ENCODE measurements at regions not wholly inside any gene's neighbourhood (a gene's known extent, or its start where the extent isn't known, plus 50 kb on each side); places are given as distances from the start of the nearest gene placed in this dataset.

DNA sequence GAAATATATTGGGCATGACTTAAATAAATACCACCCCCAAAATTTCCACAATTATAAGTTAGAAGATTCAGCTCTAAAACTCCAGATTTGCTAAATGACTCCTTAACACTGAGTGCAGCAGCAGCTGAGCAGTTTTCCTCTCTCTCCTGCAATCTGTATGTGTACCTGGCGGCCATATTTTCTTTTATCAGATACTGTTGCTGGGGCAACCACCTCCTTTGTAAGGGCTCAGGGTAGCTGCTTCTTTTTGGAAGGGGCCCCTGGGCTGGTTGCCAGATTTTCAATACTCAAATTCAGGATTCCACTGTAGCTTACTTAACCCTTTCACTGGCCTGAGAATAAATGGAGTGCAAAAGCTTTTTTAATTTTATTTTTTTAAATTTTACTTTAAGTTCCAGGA, 197.0 kb downstream of the TAF11L14 start:
- TF ChIP-seq, protein P1, sequence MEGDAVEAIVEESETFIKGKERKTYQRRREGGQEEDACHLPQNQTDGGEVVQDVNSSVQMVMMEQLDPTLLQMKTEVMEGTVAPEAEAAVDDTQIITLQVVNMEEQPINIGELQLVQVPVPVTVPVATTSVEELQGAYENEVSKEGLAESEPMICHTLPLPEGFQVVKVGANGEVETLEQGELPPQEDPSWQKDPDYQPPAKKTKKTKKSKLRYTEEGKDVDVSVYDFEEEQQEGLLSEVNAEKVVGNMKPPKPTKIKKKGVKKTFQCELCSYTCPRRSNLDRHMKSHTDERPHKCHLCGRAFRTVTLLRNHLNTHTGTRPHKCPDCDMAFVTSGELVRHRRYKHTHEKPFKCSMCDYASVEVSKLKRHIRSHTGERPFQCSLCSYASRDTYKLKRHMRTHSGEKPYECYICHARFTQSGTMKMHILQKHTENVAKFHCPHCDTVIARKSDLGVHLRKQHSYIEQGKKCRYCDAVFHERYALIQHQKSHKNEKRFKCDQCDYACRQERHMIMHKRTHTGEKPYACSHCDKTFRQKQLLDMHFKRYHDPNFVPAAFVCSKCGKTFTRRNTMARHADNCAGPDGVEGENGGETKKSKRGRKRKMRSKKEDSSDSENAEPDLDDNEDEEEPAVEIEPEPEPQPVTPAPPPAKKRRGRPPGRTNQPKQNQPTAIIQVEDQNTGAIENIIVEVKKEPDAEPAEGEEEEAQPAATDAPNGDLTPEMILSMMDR (IDR thresholded peaks at IDR 0.05): no peak
- Histone ChIP-seq H3K4me1 (ENCODE audit: control insufficient read depth in 1 of 2, insufficient read depth in 1 of 2, low read depth in 1 of 2, low read length in 1 of 2) (no peaks in the 10 kb centered on the region), H3K27ac (no peak overlapping the region), H3K9me3 (no peaks in the 10 kb centered on the region), H3K36me3 (no peaks in the 10 kb centered on the region), H3K27me3 (no peaks in the 10 kb centered on the region), H3K4me3 (ENCODE audit: low read depth in 1 of 2, low read length in 1 of 2) (no peak overlapping the region)

DNA sequence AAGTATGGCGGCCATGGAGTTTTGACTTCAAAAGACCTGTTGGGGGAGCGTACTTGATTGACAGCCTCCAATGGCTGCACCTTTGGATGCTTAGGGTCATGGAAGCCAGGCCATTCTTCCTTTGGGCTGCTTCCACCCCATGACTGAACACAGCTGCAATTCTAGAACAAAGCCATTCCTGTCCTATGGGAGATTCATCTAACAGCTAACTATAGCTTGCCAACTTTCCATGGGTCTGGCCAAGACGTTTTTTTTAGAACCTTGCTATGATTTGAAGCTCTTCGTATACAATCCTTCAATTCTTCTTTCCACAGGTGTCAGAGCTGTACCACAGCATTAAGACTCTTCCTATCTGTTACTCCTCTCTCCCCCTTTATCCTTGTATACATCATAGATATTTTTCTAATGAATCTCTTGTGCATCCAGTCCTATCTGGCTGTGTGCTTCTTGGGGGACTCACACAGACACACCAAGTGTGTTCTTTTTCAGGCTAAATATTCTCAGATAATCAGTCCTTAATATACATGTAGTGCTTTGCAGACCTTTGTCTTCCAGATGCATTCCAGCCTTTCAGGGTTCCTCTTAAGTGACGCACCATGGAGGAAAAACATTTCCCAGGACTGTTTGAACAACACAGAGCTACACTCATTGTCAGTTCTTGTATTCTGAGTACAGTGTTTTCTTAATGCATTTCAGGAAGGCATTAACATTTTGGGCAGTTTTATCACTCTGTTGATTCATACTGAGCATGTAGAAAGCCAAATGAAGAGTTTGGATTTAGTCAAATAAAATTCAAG, 198.9 kb downstream of the TAF11L14 start:
- H3K36me3 ChIP-seq: no peaks in the 10 kb centered on the region
- no peaks in the 10 kb centered on the region for H3K9me3 ChIP-seq
- H3K27me3 ChIP-seq: no peaks in the 10 kb centered on the region
- no peak overlapping the region for H3K4me3 ChIP-seq (ENCODE audit: low read depth in 1 of 2, low read length in 1 of 2)
- no peak overlapping the region for H3K27ac ChIP-seq
- TF ChIP-seq, protein P1 (IDR thresholded peaks at IDR 0.05): no peak
- no peaks in the 10 kb centered on the region for H3K4me1 ChIP-seq (ENCODE audit: control insufficient read depth in 1 of 2, insufficient read depth in 1 of 2, low read depth in 1 of 2, low read length in 1 of 2)

DNA sequence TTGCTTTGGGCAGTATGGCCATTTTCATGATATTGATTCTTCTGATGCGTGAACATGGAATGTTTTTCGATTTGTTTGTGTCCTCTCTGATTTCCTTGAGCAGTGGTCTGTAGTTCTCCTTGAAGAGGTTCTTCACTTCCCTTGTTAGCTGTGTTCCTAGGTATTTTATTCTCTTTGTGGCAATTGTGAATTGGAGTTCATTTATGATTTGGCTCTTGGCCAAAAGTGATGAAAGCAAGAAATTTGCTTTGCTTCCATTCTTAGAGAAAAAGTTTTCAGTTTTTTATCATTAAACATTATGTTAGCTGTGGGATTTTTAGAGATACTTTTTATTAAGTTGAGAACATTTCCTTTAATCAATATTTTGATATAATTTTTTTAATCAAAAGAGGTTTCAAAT, 203.5 kb downstream of the TAF11L14 start:
- Histone ChIP-seq H3K27me3 (no peaks in the 10 kb centered on the region), H3K4me1 (ENCODE audit: control insufficient read depth in 1 of 2, insufficient read depth in 1 of 2, low read depth in 1 of 2, low read length in 1 of 2) (no peaks in the 10 kb centered on the region), H3K27ac (no peak overlapping the region), H3K36me3 (no peaks in the 10 kb centered on the region), H3K4me3 (ENCODE audit: low read depth in 1 of 2, low read length in 1 of 2) (no peak overlapping the region), H3K9me3 (no peaks in the 10 kb centered on the region)
- TF ChIP-seq, protein P1 (IDR thresholded peaks at IDR 0.05): no peak

DNA sequence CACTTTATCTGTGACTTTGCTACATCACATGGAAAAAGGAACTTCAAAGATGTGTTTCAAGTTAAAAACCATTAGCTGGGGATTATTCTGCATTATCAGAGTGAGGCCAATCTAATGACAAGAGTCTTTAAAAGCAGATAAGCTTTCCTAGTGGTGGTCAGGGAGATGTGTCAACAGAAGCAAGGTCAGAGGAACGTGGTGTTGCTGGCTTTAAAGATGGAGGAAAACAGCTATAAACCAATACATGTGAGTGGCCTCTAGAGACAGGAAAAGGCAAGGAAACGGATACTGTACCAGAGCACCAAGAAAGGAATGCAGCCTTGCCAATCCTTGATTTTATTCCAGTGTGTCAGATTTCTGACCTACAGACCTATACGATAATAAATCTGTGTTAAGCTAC, 204.2 kb downstream of the TAF11L14 start:
- Histone ChIP-seq H3K27ac (no peak overlapping the region), H3K4me1 (ENCODE audit: control insufficient read depth in 1 of 2, insufficient read depth in 1 of 2, low read depth in 1 of 2, low read length in 1 of 2) (no peaks in the 10 kb centered on the region), H3K4me3 (ENCODE audit: low read depth in 1 of 2, low read length in 1 of 2) (no peak overlapping the region), H3K27me3 (no peaks in the 10 kb centered on the region), H3K36me3 (no peaks in the 10 kb centered on the region), H3K9me3 (no peaks in the 10 kb centered on the region)
- TF ChIP-seq, protein P1 (IDR thresholded peaks at IDR 0.05): no peak

DNA sequence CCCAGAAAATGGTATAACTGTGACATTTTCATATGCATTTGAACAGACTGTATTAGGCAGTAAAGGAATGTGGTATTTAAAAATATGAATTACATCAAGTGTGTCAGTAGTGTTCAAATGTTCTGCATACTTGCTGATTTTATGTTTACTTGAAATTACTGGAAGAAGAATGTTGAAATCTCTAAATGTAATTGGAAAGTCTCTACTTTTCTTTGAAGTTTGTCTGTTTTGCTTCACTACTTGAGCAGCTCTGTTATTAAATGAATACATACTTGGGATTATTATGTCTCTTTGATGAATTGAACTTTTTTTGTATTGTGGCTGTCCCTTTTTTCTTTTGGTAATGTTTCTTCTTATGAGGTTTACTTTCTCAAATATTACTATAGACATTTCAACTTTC, 205.6 kb downstream of the TAF11L14 start:
- Histone ChIP-seq H3K4me3 (ENCODE audit: low read depth in 1 of 2, low read length in 1 of 2) (no peak overlapping the region), H3K36me3 (no peaks in the 10 kb centered on the region), H3K27ac (no peak overlapping the region), H3K9me3 (no peaks in the 10 kb centered on the region), H3K4me1 (ENCODE audit: control insufficient read depth in 1 of 2, insufficient read depth in 1 of 2, low read depth in 1 of 2, low read length in 1 of 2) (no peaks in the 10 kb centered on the region), H3K27me3 (no peaks in the 10 kb centered on the region)
- TF ChIP-seq, protein P1 (IDR thresholded peaks at IDR 0.05): no peak
